ENCODE measurements at regions not wholly inside any gene's neighbourhood (a gene's known extent, or its start where the extent isn't known, plus 50 kb on each side); places are given as distances from the start of the nearest gene placed in this dataset.

GRCh38 chr1:238071061-238071460, 180.3 kb upstream of the ZP4 start (continued):
- TF ChIP-seq, protein P1, sequence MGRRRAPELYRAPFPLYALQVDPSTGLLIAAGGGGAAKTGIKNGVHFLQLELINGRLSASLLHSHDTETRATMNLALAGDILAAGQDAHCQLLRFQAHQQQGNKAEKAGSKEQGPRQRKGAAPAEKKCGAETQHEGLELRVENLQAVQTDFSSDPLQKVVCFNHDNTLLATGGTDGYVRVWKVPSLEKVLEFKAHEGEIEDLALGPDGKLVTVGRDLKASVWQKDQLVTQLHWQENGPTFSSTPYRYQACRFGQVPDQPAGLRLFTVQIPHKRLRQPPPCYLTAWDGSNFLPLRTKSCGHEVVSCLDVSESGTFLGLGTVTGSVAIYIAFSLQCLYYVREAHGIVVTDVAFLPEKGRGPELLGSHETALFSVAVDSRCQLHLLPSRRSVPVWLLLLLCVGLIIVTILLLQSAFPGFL (CRISPR knock-in tag; IDR thresholded peaks at IDR 0.05; ENCODE audit: borderline replicate concordance): no peak
- no peak for TF ChIP-seq E2F4 (CRISPR knock-in tag; IDR thresholded peaks at IDR 0.05; ENCODE audit: borderline replicate concordance, low read depth)
- TF ChIP-seq HMGA2 (CRISPR knock-in tag; IDR thresholded peaks at IDR 0.05): no peak
- no peak for TF ChIP-seq GRHL2 (CRISPR knock-in tag; IDR thresholded peaks at IDR 0.05; ENCODE audit: insufficient replicate concordance, severe bottlenecking)
- no peak for TF ChIP-seq ESRRA (CRISPR knock-in tag; IDR thresholded peaks at IDR 0.05; ENCODE audit: borderline replicate concordance)
- no peak for TF ChIP-seq NFE2L1 (CRISPR knock-in tag; IDR thresholded peaks at IDR 0.05)

- Mint-ChIP-seq H3K4me3 (no peak overlapping the region), H3K27ac (no peak overlapping the region), H3K36me3 (peaks cover 10% of the 10 kb centered on the region), H3K27me3 (ENCODE audit: low read depth) (no peaks in the 10 kb centered on the region; the same call in none of the 2 replicates), H3K9me3 (peaks cover 18% of the 10 kb centered on the region), H3K4me1 (no peaks in the 10 kb centered on the region)
- ChIA-PET CTCF (no interaction called here), POLR2A (no interaction called here)
- TF ChIP-seq, protein P2, sequence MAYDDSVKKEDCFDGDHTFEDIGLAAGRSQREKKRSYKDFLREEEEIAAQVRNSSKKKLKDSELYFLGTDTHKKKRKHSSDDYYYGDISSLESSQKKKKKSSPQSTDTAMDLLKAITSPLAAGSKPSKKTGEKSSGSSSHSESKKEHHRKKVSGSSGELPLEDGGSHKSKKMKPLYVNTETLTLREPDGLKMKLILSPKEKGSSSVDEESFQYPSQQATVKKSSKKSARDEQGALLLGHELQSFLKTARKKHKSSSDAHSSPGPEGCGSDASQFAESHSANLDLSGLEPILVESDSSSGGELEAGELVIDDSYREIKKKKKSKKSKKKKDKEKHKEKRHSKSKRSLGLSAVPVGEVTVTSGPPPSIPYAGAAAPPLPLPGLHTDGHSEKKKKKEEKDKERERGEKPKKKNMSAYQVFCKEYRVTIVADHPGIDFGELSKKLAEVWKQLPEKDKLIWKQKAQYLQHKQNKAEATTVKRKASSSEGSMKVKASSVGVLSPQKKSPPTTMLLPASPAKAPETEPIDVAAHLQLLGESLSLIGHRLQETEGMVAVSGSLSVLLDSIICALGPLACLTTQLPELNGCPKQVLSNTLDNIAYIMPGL (CRISPR knock-in tag; IDR thresholded peaks at IDR 0.05): no peak
- TF ChIP-seq, protein P3, sequence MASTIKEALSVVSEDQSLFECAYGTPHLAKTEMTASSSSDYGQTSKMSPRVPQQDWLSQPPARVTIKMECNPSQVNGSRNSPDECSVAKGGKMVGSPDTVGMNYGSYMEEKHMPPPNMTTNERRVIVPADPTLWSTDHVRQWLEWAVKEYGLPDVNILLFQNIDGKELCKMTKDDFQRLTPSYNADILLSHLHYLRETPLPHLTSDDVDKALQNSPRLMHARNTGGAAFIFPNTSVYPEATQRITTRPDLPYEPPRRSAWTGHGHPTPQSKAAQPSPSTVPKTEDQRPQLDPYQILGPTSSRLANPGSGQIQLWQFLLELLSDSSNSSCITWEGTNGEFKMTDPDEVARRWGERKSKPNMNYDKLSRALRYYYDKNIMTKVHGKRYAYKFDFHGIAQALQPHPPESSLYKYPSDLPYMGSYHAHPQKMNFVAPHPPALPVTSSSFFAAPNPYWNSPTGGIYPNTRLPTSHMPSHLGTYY (CRISPR knock-in tag; IDR thresholded peaks at IDR 0.05): no peak
- TF ChIP-seq MXD4 (CRISPR knock-in tag; IDR thresholded peaks at IDR 0.05; ENCODE audit: borderline replicate concordance) (no peak), PRRX2 (CRISPR knock-in tag; IDR thresholded peaks at IDR 0.05) (no peak), HMGA2 (CRISPR knock-in tag; IDR thresholded peaks at IDR 0.05) (no peak), SMAD3 (CRISPR knock-in tag; IDR thresholded peaks at IDR 0.05; ENCODE audit: borderline replicate concordance) (no peak), ZNF138 (CRISPR knock-in tag; conservative IDR thresholded peaks at IDR 0.05) (no peak), NFYB (CRISPR knock-in tag; conservative IDR thresholded peaks at IDR 0.05; ENCODE audit: low read depth) (no peak)
- TF ChIP-seq, protein P4, sequence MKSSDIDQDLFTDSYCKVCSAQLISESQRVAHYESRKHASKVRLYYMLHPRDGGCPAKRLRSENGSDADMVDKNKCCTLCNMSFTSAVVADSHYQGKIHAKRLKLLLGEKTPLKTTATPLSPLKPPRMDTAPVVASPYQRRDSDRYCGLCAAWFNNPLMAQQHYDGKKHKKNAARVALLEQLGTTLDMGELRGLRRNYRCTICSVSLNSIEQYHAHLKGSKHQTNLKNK (CRISPR knock-in tag; IDR thresholded peaks at IDR 0.05): no peak
- TF ChIP-seq, protein P5, sequence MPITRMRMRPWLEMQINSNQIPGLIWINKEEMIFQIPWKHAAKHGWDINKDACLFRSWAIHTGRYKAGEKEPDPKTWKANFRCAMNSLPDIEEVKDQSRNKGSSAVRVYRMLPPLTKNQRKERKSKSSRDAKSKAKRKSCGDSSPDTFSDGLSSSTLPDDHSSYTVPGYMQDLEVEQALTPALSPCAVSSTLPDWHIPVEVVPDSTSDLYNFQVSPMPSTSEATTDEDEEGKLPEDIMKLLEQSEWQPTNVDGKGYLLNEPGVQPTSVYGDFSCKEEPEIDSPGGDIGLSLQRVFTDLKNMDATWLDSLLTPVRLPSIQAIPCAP (CRISPR knock-in tag; IDR thresholded peaks at IDR 0.05): no peak
- ATAC-seq (no peak), DNase-seq (ENCODE audit: low spot score) (no peak)
Observed at GRCh38 chr1:238063454-238063853, 172.7 kb upstream of the ZP4 start.

- ChIA-PET CTCF (no interaction called here), POLR2A (no interaction called here)
- Mint-ChIP-seq H3K4me3 (no peak overlapping the region), H3K4me1 (no peaks in the 10 kb centered on the region), H3K27me3 (ENCODE audit: low read depth) (no peaks in the 10 kb centered on the region; the same call in none of the 2 replicates), H3K9me3 (peaks cover 32% of the 10 kb centered on the region), H3K36me3 (peaks cover 24% of the 10 kb centered on the region), H3K27ac (no peak overlapping the region)
- DNase-seq (ENCODE audit: low spot score) (no peak), ATAC-seq (no peak)
- TF ChIP-seq ESRRA (CRISPR knock-in tag; IDR thresholded peaks at IDR 0.05; ENCODE audit: borderline replicate concordance): no peak
- no peak for TF ChIP-seq ETV6 (CRISPR knock-in tag; IDR thresholded peaks at IDR 0.05)
- no peak for TF ChIP-seq ZNF317 (CRISPR knock-in tag; IDR thresholded peaks at IDR 0.05; ENCODE audit: borderline replicate concordance, low read depth)
- TF ChIP-seq, protein P1 (CRISPR knock-in tag; IDR thresholded peaks at IDR 0.05; ENCODE audit: borderline replicate concordance): no peak
- no peak for TF ChIP-seq JUN (CRISPR knock-in tag; IDR thresholded peaks at IDR 0.05)
- no peak for TF ChIP-seq NFE2L1 (CRISPR knock-in tag; IDR thresholded peaks at IDR 0.05)
- no peak for TF ChIP-seq ZBTB21 (CRISPR knock-in tag; IDR thresholded peaks at IDR 0.05; ENCODE audit: borderline replicate concordance)
- TF ChIP-seq, protein P6, sequence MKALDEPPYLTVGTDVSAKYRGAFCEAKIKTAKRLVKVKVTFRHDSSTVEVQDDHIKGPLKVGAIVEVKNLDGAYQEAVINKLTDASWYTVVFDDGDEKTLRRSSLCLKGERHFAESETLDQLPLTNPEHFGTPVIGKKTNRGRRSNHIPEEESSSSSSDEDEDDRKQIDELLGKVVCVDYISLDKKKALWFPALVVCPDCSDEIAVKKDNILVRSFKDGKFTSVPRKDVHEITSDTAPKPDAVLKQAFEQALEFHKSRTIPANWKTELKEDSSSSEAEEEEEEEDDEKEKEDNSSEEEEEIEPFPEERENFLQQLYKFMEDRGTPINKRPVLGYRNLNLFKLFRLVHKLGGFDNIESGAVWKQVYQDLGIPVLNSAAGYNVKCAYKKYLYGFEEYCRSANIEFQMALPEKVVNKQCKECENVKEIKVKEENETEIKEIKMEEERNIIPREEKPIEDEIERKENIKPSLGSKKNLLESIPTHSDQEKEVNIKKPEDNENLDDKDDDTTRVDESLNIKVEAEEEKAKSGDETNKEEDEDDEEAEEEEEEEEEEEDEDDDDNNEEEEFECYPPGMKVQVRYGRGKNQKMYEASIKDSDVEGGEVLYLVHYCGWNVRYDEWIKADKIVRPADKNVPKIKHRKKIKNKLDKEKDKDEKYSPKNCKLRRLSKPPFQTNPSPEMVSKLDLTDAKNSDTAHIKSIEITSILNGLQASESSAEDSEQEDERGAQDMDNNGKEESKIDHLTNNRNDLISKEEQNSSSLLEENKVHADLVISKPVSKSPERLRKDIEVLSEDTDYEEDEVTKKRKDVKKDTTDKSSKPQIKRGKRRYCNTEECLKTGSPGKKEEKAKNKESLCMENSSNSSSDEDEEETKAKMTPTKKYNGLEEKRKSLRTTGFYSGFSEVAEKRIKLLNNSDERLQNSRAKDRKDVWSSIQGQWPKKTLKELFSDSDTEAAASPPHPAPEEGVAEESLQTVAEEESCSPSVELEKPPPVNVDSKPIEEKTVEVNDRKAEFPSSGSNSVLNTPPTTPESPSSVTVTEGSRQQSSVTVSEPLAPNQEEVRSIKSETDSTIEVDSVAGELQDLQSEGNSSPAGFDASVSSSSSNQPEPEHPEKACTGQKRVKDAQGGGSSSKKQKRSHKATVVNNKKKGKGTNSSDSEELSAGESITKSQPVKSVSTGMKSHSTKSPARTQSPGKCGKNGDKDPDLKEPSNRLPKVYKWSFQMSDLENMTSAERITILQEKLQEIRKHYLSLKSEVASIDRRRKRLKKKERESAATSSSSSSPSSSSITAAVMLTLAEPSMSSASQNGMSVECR (CRISPR knock-in tag; IDR thresholded peaks at IDR 0.05; ENCODE audit: borderline replicate concordance): no peak
Observed at GRCh38 chr1:238061967-238062613, 171.4 kb upstream of the ZP4 start.
